ENCODE measurements at regions not wholly inside any gene's neighbourhood (a gene's known extent, or its start where the extent isn't known, plus 50 kb on each side); places are given as distances from the start of the nearest gene placed in this dataset.

DNA sequence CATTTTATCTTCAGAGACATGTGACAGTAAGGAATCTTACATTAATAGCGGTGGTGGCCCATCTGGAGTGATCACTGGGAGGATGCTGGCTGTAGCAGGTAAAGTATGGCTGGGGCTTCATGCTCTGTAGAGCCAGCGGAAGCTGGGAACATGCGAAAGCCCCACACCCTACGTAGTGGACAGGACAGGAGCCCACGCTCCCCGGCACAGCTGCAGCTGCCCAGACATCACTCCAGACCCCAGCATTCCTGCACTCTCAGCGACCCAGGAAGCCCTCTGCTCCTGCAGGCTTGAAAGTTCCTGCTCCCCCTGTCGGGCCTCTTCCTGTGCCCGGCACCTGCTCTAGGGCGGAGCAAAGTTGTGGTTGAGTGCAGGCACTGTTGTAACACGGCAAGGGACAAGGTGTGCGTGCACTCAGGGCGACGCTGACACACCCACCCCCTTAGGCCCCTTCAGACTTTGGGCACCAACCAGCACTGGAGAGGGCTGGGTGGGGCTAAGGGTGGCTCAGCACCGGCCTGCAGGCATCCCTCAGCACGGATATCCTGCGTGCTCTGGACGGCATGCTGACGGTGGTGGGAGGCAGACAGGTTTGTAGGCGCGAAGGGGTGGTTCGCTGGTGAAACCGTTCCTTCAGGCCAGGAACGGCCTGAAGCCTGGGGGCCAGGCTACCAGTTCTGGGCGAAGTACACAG, 568.3 kb downstream of the FSCB start:
- TF ChIP-seq POLR2AphosphoS5 (IDR thresholded peaks at IDR 0.05; ENCODE audit: insufficient read depth, low read depth, low read length): no peak
- TF ChIP-seq, protein P1, sequence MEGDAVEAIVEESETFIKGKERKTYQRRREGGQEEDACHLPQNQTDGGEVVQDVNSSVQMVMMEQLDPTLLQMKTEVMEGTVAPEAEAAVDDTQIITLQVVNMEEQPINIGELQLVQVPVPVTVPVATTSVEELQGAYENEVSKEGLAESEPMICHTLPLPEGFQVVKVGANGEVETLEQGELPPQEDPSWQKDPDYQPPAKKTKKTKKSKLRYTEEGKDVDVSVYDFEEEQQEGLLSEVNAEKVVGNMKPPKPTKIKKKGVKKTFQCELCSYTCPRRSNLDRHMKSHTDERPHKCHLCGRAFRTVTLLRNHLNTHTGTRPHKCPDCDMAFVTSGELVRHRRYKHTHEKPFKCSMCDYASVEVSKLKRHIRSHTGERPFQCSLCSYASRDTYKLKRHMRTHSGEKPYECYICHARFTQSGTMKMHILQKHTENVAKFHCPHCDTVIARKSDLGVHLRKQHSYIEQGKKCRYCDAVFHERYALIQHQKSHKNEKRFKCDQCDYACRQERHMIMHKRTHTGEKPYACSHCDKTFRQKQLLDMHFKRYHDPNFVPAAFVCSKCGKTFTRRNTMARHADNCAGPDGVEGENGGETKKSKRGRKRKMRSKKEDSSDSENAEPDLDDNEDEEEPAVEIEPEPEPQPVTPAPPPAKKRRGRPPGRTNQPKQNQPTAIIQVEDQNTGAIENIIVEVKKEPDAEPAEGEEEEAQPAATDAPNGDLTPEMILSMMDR (IDR thresholded peaks at IDR 0.05; ENCODE audit: extremely low read depth in 1 of 2, insufficient read depth in 1 of 2, low read depth in 1 of 2, low read length in 2 of 2): no peak
- no peak for TF ChIP-seq EZH2 (IDR thresholded peaks at IDR 0.05; ENCODE audit: borderline replicate concordance, low read depth, low read length, severe bottlenecking)

All from endothelial cell of umbilical vein (primary cell).